Thoracic aorta (tissue), 2 donors: ENCODE measurements at regions not wholly inside any gene's neighbourhood (a gene's known extent, or its start where the extent isn't known, plus 50 kb on each side); places are given as distances from the start of the nearest gene placed in this dataset.

Source experiments
- ATAC-seq: fragments of 150-250 bp; one replicate; pipeline ENCODE4 v1.8.0; 2017; ENCODE audit warnings: low read depth; ENCODE audit not compliant: insufficient number of reproducible peaks, low FRiP score
- DNase-seq: peaks from one replicate; pipeline ENCODE4 v3.0.0-alpha.2; 2020; ENCODE audit warnings: low spot score
- H3K27ac ChIP-seq, 2 donors: fragments of 200-600 bp; sonication (generic); 1 replicate in 1 of 2; 2 replicates in 1 of 2; pipeline ENCODE4 v1.5.1; 2016; ENCODE audit warnings: mild to moderate bottlenecking in 2 of 2, moderate library complexity in 2 of 2
- H3K27me3 ChIP-seq: fragments of 200-600 bp; sonication (generic); replicated peaks from 2 replicates; pipeline ENCODE4 v1.6.0; 2016; ENCODE audit warnings: mild to moderate bottlenecking; ENCODE audit not compliant: insufficient read depth
- H3K36me3 ChIP-seq: fragments of 200-600 bp; sonication (generic); one replicate; pipeline ENCODE4 v1.5.1; 2016
- H3K4me1 ChIP-seq, 2 donors: fragments of 200-600 bp; sonication (generic); 1 replicate in 1 of 2; 2 replicates in 1 of 2; pipeline versions ENCODE4 v1.5.1 to v1.6.0; 2016; ENCODE audit warnings: low read depth in 2 of 2, mild to moderate bottlenecking in 1 of 2; ENCODE audit not compliant: control insufficient read depth in 1 of 2
- H3K4me3 ChIP-seq: fragments of 200-600 bp; sonication (generic); 2 replicates; pipeline ENCODE4 v1.5.1; 2016; ENCODE audit warnings: mild to moderate bottlenecking
- H3K9me3 ChIP-seq: fragments of 200-600 bp; sonication (generic); 2 replicates; pipeline ENCODE4 v1.5.1; 2016
- CTCF ChIP-seq: fragments of 200-600 bp; sonication (generic); IDR thresholded peaks from one replicate; pipeline ENCODE4 v1.5.1; 2019; ENCODE audit warnings: antibody characterized with exemption

DNA sequence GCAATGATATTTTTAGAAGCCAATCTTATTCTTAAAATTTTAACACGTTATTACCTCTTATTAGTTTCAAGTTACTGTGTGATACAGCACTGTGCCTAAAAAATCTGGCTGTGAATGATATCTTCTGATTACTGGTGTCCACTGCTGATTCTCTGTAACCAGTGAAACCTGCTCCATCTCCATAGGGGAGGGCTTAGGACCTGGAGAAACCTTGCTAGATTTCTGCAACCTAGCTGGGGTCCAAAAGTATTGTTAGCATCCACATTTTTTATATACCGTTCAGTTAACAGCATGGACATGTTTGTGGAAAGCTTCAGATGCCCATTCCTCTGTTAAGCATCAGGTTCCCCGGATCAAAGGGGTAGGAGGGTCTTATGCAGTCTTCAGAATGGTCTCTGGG, 193.9 kb upstream of the TOPAZ1 start:
- ATAC-seq (no peak), DNase-seq (no peak)
- no peak overlapping the region for H3K27ac ChIP-seq

DNA sequence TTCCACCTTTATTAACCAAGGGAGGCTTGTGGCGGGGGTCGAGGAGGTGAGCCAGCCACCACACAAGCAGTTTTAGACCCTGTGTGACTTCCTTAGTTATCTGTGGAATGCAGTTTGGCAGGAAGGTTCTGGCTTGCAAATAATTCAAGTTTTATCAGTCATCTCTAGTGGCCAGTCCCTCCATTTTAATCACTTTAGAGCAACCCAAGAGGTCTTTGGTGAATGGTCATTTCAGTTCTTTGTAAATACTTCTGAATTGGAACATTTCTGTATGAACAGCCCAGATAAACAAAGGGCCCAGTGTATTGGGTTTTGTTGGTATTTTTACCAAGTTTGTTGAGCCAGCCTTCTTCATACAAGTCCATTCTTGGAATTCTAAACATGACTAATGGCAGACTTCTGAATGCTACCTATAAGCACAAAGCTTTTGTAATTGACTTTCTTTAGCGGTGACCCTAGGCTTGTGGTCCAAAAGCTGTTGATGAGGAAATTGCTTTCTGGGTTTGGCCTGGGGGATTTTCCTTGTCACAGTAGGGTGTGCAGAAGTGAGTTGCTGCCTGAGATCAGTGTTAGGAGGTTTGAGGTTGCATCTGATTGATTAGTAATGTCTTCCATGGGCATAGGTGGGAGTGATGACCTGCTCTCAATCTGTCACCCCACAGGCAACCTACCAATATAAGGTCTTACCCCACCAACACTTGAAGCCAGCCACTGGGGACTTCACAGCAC, 193.3 kb upstream of the TOPAZ1 start:
- Histone ChIP-seq H3K4me1 (peaks cover 0 to 6% of the 10 kb centered on the region in 2 donors), H3K27ac (no peak overlapping the region), H3K36me3 (no peaks in the 10 kb centered on the region), H3K27me3 (no peaks in the 10 kb centered on the region), H3K9me3 (no peaks in the 10 kb centered on the region), H3K4me3 (no peak overlapping the region)
- ATAC-seq (no peak), DNase-seq (no peak)
- no peak for TF ChIP-seq CTCF

More for the DNA sequence above, 193.9 kb upstream of the TOPAZ1 start:
- TF ChIP-seq CTCF: no peak
- Histone ChIP-seq H3K9me3 (no peaks in the 10 kb centered on the region), H3K4me3 (no peak overlapping the region), H3K27me3 (no peaks in the 10 kb centered on the region), H3K36me3 (no peaks in the 10 kb centered on the region), H3K4me1 (peaks cover 0 to 6% of the 10 kb centered on the region in 2 donors)

DNA sequence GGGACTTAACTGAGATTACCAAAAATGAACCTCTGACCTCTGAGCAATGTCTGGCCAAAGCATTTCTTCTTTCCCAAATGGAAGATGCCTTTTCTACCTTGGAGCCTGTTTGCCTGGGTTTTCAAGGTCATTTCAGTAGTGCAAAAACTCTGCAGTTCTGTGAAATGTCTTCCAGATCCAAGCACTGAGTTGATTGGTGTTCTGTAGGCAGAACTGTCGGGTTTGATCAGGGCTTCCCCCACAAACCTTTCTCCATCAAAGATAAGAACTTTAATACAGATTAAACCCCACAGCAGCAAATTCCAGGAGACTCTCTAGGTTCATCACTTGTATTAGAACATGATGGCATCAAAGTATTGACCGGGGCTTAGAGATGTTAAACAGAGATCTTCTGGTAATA, 192.7 kb upstream of the TOPAZ1 start:
- Histone ChIP-seq H3K4me1 (peaks cover 0 to 6% of the 10 kb centered on the region in 2 donors), H3K4me3 (no peak overlapping the region), H3K27ac (no peak overlapping the region), H3K9me3 (no peaks in the 10 kb centered on the region), H3K36me3 (no peaks in the 10 kb centered on the region), H3K27me3 (no peaks in the 10 kb centered on the region)
- DNase-seq (no peak), ATAC-seq (no peak)
- no peak for TF ChIP-seq CTCF

- H3K9me3 ChIP-seq: no peaks in the 10 kb centered on the region
- H3K27ac ChIP-seq: no peak overlapping the region
- no peak overlapping the region for H3K4me3 ChIP-seq
- DNase-seq (no peak), ATAC-seq (no peak)
- no peaks in the 10 kb centered on the region for H3K27me3 ChIP-seq
- H3K36me3 ChIP-seq: no peaks in the 10 kb centered on the region
- H3K4me1 ChIP-seq: peaks cover 0 to 6% of the 10 kb centered on the region in 2 donors
- no peak for TF ChIP-seq CTCF
Observed at GRCh38 chr3:44050101-44050500, 191.6 kb upstream of the TOPAZ1 start.

GRCh38 chr3:44050867-44051266, 190.8 kb upstream of the TOPAZ1 start:
- no peak overlapping the region for H3K27ac ChIP-seq
- no peaks in the 10 kb centered on the region for H3K36me3 ChIP-seq
- H3K4me3 ChIP-seq: no peak overlapping the region
- no peak for TF ChIP-seq CTCF
- H3K4me1 ChIP-seq: peaks cover 0 to 6% of the 10 kb centered on the region in 2 donors
- ATAC-seq (no peak), DNase-seq (no peak)
- no peaks in the 10 kb centered on the region for H3K9me3 ChIP-seq
- no peaks in the 10 kb centered on the region for H3K27me3 ChIP-seq
